ENCODE measurements at regions not wholly inside any gene's neighbourhood (a gene's known extent, or its start where the extent isn't known, plus 50 kb on each side); places are given as distances from the start of the nearest gene placed in this dataset.

GRCh38 chr2:48855142-48855541 lies 99.6 kb upstream of the LHCGR start:
- no peaks in the 10 kb centered on the region for H3K36me3 ChIP-seq (ENCODE audit: control insufficient read depth, insufficient read depth, low read length)
- H3K9me3 ChIP-seq (ENCODE audit: control insufficient read depth, low read length), result no peaks in the 10 kb centered on the region
- no peak overlapping the region for H3K27ac ChIP-seq (ENCODE audit: low read depth, low read length, severe bottlenecking)
- 90% methylated on average over 2 of the region's 2 CpGs; no CpG with 5 or more reads in 1 of the 2 experiments for WGBS, 2 experiments (ENCODE audit: insufficient coverage in 2 of 2)
- H3K4me1 ChIP-seq (ENCODE audit: control insufficient read depth, insufficient read depth, low read length, poor library complexity, severe bottlenecking), result no peaks in the 10 kb centered on the region
- H3K4me3 ChIP-seq (ENCODE audit: extremely low read depth, insufficient read depth, low read length, poor library complexity, severe bottlenecking), result no peak overlapping the region

GRCh38 chr2:48854681-48855080 lies 99.2 kb upstream of the LHCGR start:
- no peaks in the 10 kb centered on the region for H3K9me3 ChIP-seq (ENCODE audit: control insufficient read depth, low read length)
- 100% methylated on average over 1 of the region's 1 CpG; no CpG with 5 or more reads in 1 of the 2 experiments for WGBS, 2 experiments (ENCODE audit: insufficient coverage in 2 of 2)
- H3K4me1 ChIP-seq (ENCODE audit: control insufficient read depth, insufficient read depth, low read length, poor library complexity, severe bottlenecking), result no peaks in the 10 kb centered on the region
- no peaks in the 10 kb centered on the region for H3K36me3 ChIP-seq (ENCODE audit: control insufficient read depth, insufficient read depth, low read length)
- no peak overlapping the region for H3K27ac ChIP-seq (ENCODE audit: low read depth, low read length, severe bottlenecking)
- H3K4me3 ChIP-seq (ENCODE audit: extremely low read depth, insufficient read depth, low read length, poor library complexity, severe bottlenecking), result no peak overlapping the region

- Histone ChIP-seq H3K9me3 (ENCODE audit: control insufficient read depth, low read length) (no peaks in the 10 kb centered on the region), H3K27ac (ENCODE audit: low read depth, low read length, severe bottlenecking) (no peak overlapping the region), H3K4me3 (ENCODE audit: extremely low read depth, insufficient read depth, low read length, poor library complexity, severe bottlenecking) (no peak overlapping the region), H3K36me3 (ENCODE audit: control insufficient read depth, insufficient read depth, low read length) (no peaks in the 10 kb centered on the region), H3K4me1 (ENCODE audit: control insufficient read depth, insufficient read depth, low read length, poor library complexity, severe bottlenecking) (no peaks in the 10 kb centered on the region)
- whole genome bisulfite sequencing, 2 experiments (ENCODE audit: insufficient coverage in 2 of 2), result no CpG with 5 or more reads among the region's 1 CpG
These were observed 97.4 kb upstream of the LHCGR start for GRCh38 chr2:48852938-48853337.

- WGBS, 2 experiments (ENCODE audit: insufficient coverage in 2 of 2), result 100% methylated on average over 2 of the region's 3 CpGs
These were observed 95.6 kb upstream of the LHCGR start for GRCh38 chr2:48851161-48851560.

GRCh38 chr2:48849770-48850169 lies 94.2 kb upstream of the LHCGR start:
- Histone ChIP-seq H3K36me3 (ENCODE audit: control insufficient read depth, insufficient read depth, low read length) (no peaks in the 10 kb centered on the region), H3K4me1 (ENCODE audit: control insufficient read depth, insufficient read depth, low read length, poor library complexity, severe bottlenecking) (no peaks in the 10 kb centered on the region), H3K4me3 (ENCODE audit: extremely low read depth, insufficient read depth, low read length, poor library complexity, severe bottlenecking) (no peak overlapping the region), H3K27ac (ENCODE audit: low read depth, low read length, severe bottlenecking) (no peak overlapping the region), H3K9me3 (ENCODE audit: control insufficient read depth, low read length) (no peaks in the 10 kb centered on the region)
- WGBS, 2 experiments (ENCODE audit: insufficient coverage in 2 of 2), result 74 to 100% methylated on average over 2 to 3 of the region's 5 CpGs

More at GRCh38 chr2:48851161-48851560, 95.6 kb upstream of the LHCGR start:
- Histone ChIP-seq H3K36me3 (ENCODE audit: control insufficient read depth, insufficient read depth, low read length) (no peaks in the 10 kb centered on the region), H3K4me1 (ENCODE audit: control insufficient read depth, insufficient read depth, low read length, poor library complexity, severe bottlenecking) (no peaks in the 10 kb centered on the region), H3K27ac (ENCODE audit: low read depth, low read length, severe bottlenecking) (no peak overlapping the region), H3K9me3 (ENCODE audit: control insufficient read depth, low read length) (no peaks in the 10 kb centered on the region), H3K4me3 (ENCODE audit: extremely low read depth, insufficient read depth, low read length, poor library complexity, severe bottlenecking) (no peak overlapping the region)

GRCh38 chr2:48845684-48846083 lies 90.2 kb upstream of the LHCGR start:
- 90% methylated on average over 3 of the region's 3 CpGs for WGBS, 2 experiments (ENCODE audit: insufficient coverage in 2 of 2)
- Histone ChIP-seq H3K9me3 (ENCODE audit: control insufficient read depth, low read length) (no peaks in the 10 kb centered on the region), H3K4me3 (ENCODE audit: extremely low read depth, insufficient read depth, low read length, poor library complexity, severe bottlenecking) (no peak overlapping the region), H3K36me3 (ENCODE audit: control insufficient read depth, insufficient read depth, low read length) (no peaks in the 10 kb centered on the region), H3K27ac (ENCODE audit: low read depth, low read length, severe bottlenecking) (no peak overlapping the region), H3K4me1 (ENCODE audit: control insufficient read depth, insufficient read depth, low read length, poor library complexity, severe bottlenecking) (no peaks in the 10 kb centered on the region)

GRCh38 chr2:48844417-48845155 lies 89.1 kb upstream of the LHCGR start:
- Histone ChIP-seq H3K4me3 (ENCODE audit: extremely low read depth, insufficient read depth, low read length, poor library complexity, severe bottlenecking) (no peak overlapping the region), H3K9me3 (ENCODE audit: control insufficient read depth, low read length) (no peaks in the 10 kb centered on the region), H3K36me3 (ENCODE audit: control insufficient read depth, insufficient read depth, low read length) (no peaks in the 10 kb centered on the region), H3K27ac (ENCODE audit: low read depth, low read length, severe bottlenecking) (no peak overlapping the region), H3K4me1 (ENCODE audit: control insufficient read depth, insufficient read depth, low read length, poor library complexity, severe bottlenecking) (no peaks in the 10 kb centered on the region)
- WGBS, 2 experiments (ENCODE audit: insufficient coverage in 2 of 2), result 80 to 100% methylated on average over 2 to 3 of the region's 3 CpGs

- Histone ChIP-seq H3K4me3 (ENCODE audit: extremely low read depth, insufficient read depth, low read length, poor library complexity, severe bottlenecking) (no peak overlapping the region), H3K36me3 (ENCODE audit: control insufficient read depth, insufficient read depth, low read length) (no peaks in the 10 kb centered on the region), H3K27ac (ENCODE audit: low read depth, low read length, severe bottlenecking) (peak overlapping the region; percentile 45), H3K9me3 (ENCODE audit: control insufficient read depth, low read length) (no peaks in the 10 kb centered on the region), H3K4me1 (ENCODE audit: control insufficient read depth, insufficient read depth, low read length, poor library complexity, severe bottlenecking) (no peaks in the 10 kb centered on the region)
- no CpG with 5 or more reads among the region's 2 CpGs for WGBS, 2 experiments (ENCODE audit: insufficient coverage in 2 of 2)
These were observed 85.6 kb upstream of the LHCGR start for GRCh38 chr2:48841126-48841525.

GRCh38 chr2:48838029-48838428 lies 82.5 kb upstream of the LHCGR start:
- Histone ChIP-seq H3K9me3 (ENCODE audit: control insufficient read depth, low read length) (no peaks in the 10 kb centered on the region), H3K4me3 (ENCODE audit: extremely low read depth, insufficient read depth, low read length, poor library complexity, severe bottlenecking) (no peak overlapping the region), H3K36me3 (ENCODE audit: control insufficient read depth, insufficient read depth, low read length) (no peaks in the 10 kb centered on the region), H3K27ac (ENCODE audit: low read depth, low read length, severe bottlenecking) (no peak overlapping the region), H3K4me1 (ENCODE audit: control insufficient read depth, insufficient read depth, low read length, poor library complexity, severe bottlenecking) (no peaks in the 10 kb centered on the region)
- WGBS, 2 experiments (ENCODE audit: insufficient coverage in 2 of 2), result 82 to 95% methylated on average over 2 of the region's 2 CpGs

- Histone ChIP-seq H3K36me3 (ENCODE audit: control insufficient read depth, insufficient read depth, low read length) (no peaks in the 10 kb centered on the region), H3K9me3 (ENCODE audit: control insufficient read depth, low read length) (no peaks in the 10 kb centered on the region), H3K4me1 (ENCODE audit: control insufficient read depth, insufficient read depth, low read length, poor library complexity, severe bottlenecking) (peaks cover 3% of the 10 kb centered on the region), H3K27ac (ENCODE audit: low read depth, low read length, severe bottlenecking) (no peak overlapping the region), H3K4me3 (ENCODE audit: extremely low read depth, insufficient read depth, low read length, poor library complexity, severe bottlenecking) (no peak overlapping the region)
These were observed 74.0 kb upstream of the LHCGR start for GRCh38 chr2:48829569-48829968.

- H3K4me3 ChIP-seq (ENCODE audit: extremely low read depth, insufficient read depth, low read length, poor library complexity, severe bottlenecking), result no peak overlapping the region
- peaks cover 3% of the 10 kb centered on the region for H3K4me1 ChIP-seq (ENCODE audit: control insufficient read depth, insufficient read depth, low read length, poor library complexity, severe bottlenecking)
- H3K9me3 ChIP-seq (ENCODE audit: control insufficient read depth, low read length), result no peaks in the 10 kb centered on the region
- no peaks in the 10 kb centered on the region for H3K36me3 ChIP-seq (ENCODE audit: control insufficient read depth, insufficient read depth, low read length)
- H3K27ac ChIP-seq (ENCODE audit: low read depth, low read length, severe bottlenecking), result no peak overlapping the region
These were observed 73.5 kb upstream of the LHCGR start for GRCh38 chr2:48829036-48829435.

All from mesodermal cell (in vitro differentiated cells).